ENCODE measurements at regions not wholly inside any gene's neighbourhood (a gene's known extent, or its start where the extent isn't known, plus 50 kb on each side); places are given as distances from the start of the nearest gene placed in this dataset.

- Histone ChIP-seq H3K9me3 (ENCODE audit: low read length) (no peaks in the 10 kb centered on the region), H3K9me2 (replicated peaks; ENCODE audit: insufficient read depth, low read length) (no peaks in the 10 kb centered on the region), H3K4me2 (ENCODE audit: low read depth, low read length, poor library complexity, severe bottlenecking) (no peak overlapping the region), H4K20me1 (ENCODE audit: insufficient read depth, low read depth, low read length) (no peaks in the 10 kb centered on the region), H3K27me3 (ENCODE audit: low read length) (no peaks in the 10 kb centered on the region), H3K4me3 (ENCODE audit: low read length) (no peak overlapping the region), H3K4me1 (ENCODE audit: low read length) (no peaks in the 10 kb centered on the region), H3K9ac (ENCODE audit: low read length) (no peak overlapping the region), H3K79me2 (ENCODE audit: low read length) (no peaks in the 10 kb centered on the region), H3K27ac (ENCODE audit: low read length) (no peak overlapping the region), H3K36me3 (ENCODE audit: insufficient read depth, low read length) (no peaks in the 10 kb centered on the region), H2AFZ (ENCODE audit: low read length) (no peak overlapping the region)
- no peak for DNase-seq
Observed at GRCh38 chr3:31371484-31372177, 161.1 kb upstream of the STT3B start.

DNA sequence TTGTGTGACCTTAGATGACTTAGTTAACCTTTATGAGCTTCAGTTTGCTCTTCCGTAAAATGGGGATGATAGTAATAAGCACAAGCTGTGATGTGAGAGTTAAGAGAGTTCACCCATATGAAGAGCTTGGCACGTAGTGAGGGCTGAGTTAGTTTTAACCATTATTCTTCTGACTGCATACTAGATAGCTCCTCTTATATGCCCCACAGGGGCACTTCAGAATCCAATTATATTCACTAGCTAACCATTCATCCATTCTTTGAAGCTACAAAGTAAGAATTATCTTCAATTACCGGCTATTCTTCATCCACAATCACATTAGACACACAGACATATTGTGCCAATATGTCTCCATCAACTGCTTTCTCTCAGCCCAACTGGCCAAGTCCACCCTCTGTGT, 159.0 kb upstream of the STT3B start:
- no peak overlapping the region for H3K4me2 ChIP-seq (ENCODE audit: low read depth, low read length, poor library complexity, severe bottlenecking)
- H3K4me3 ChIP-seq (ENCODE audit: low read length), result no peak overlapping the region
- H3K9me3 ChIP-seq (ENCODE audit: low read length), result no peaks in the 10 kb centered on the region
- no peaks in the 10 kb centered on the region for H3K36me3 ChIP-seq (ENCODE audit: insufficient read depth, low read length)
- H4K20me1 ChIP-seq (ENCODE audit: insufficient read depth, low read depth, low read length), result no peaks in the 10 kb centered on the region
- no peaks in the 10 kb centered on the region for H3K4me1 ChIP-seq (ENCODE audit: low read length)
- no peak overlapping the region for H2AFZ ChIP-seq (ENCODE audit: low read length)
- no peak overlapping the region for H3K27ac ChIP-seq (ENCODE audit: low read length)
- DNase-seq, result no peak
- no peaks in the 10 kb centered on the region for H3K79me2 ChIP-seq (ENCODE audit: low read length)
- H3K9me2 ChIP-seq (replicated peaks; ENCODE audit: insufficient read depth, low read length), result no peaks in the 10 kb centered on the region
- no peaks in the 10 kb centered on the region for H3K27me3 ChIP-seq (ENCODE audit: low read length)
- H3K9ac ChIP-seq (ENCODE audit: low read length), result no peak overlapping the region

- Histone ChIP-seq H3K79me2 (ENCODE audit: low read length) (no peaks in the 10 kb centered on the region), H3K4me2 (ENCODE audit: low read depth, low read length, poor library complexity, severe bottlenecking) (no peak overlapping the region), H3K4me1 (ENCODE audit: low read length) (no peaks in the 10 kb centered on the region), H3K27ac (ENCODE audit: low read length) (no peak overlapping the region), H3K4me3 (ENCODE audit: low read length) (no peak overlapping the region), H3K27me3 (ENCODE audit: low read length) (no peaks in the 10 kb centered on the region), H3K9ac (ENCODE audit: low read length) (no peak overlapping the region), H4K20me1 (ENCODE audit: insufficient read depth, low read depth, low read length) (no peaks in the 10 kb centered on the region), H3K9me3 (ENCODE audit: low read length) (no peaks in the 10 kb centered on the region), H2AFZ (ENCODE audit: low read length) (no peak overlapping the region), H3K9me2 (replicated peaks; ENCODE audit: insufficient read depth, low read length) (no peaks in the 10 kb centered on the region), H3K36me3 (ENCODE audit: insufficient read depth, low read length) (no peaks in the 10 kb centered on the region)
- DNase-seq, result no peak
Observed at GRCh38 chr3:31377045-31377642, 155.6 kb upstream of the STT3B start.

- DNase-seq, result no peak
- Histone ChIP-seq H3K9ac (ENCODE audit: low read length) (no peak overlapping the region), H3K36me3 (ENCODE audit: insufficient read depth, low read length) (no peaks in the 10 kb centered on the region), H4K20me1 (ENCODE audit: insufficient read depth, low read depth, low read length) (no peaks in the 10 kb centered on the region), H2AFZ (ENCODE audit: low read length) (no peak overlapping the region), H3K27me3 (ENCODE audit: low read length) (no peaks in the 10 kb centered on the region), H3K79me2 (ENCODE audit: low read length) (no peaks in the 10 kb centered on the region), H3K9me3 (ENCODE audit: low read length) (no peaks in the 10 kb centered on the region), H3K4me1 (ENCODE audit: low read length) (no peaks in the 10 kb centered on the region), H3K27ac (ENCODE audit: low read length) (no peak overlapping the region), H3K4me2 (ENCODE audit: low read depth, low read length, poor library complexity, severe bottlenecking) (no peak overlapping the region), H3K4me3 (ENCODE audit: low read length) (no peak overlapping the region), H3K9me2 (replicated peaks; ENCODE audit: insufficient read depth, low read length) (no peaks in the 10 kb centered on the region)
Observed at GRCh38 chr3:31378231-31378630, 154.5 kb upstream of the STT3B start.

DNA sequence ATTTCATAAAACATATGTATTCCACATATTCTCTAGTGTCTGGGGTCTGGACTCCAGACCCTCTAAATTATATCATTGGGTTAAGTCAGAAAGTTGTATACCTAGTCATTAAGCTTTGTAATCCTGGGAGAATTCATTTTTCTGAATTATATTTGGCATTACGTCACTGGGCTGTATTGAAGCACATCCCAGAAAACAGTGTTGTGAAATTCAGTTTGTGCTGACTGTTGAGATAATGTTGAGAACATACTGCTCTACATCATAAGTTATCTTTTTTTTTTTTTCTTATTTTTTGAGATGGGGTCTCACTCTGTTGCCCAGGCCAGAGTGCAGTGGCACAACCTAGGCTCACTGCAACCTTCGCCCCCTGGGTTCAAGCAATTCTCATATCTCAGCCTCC, 153.1 kb upstream of the STT3B start:
- H3K4me3 ChIP-seq (ENCODE audit: low read length), result no peak overlapping the region
- no peaks in the 10 kb centered on the region for H3K36me3 ChIP-seq (ENCODE audit: insufficient read depth, low read length)
- no peak overlapping the region for H3K9ac ChIP-seq (ENCODE audit: low read length)
- H2AFZ ChIP-seq (ENCODE audit: low read length), result no peak overlapping the region
- H3K4me1 ChIP-seq (ENCODE audit: low read length), result no peaks in the 10 kb centered on the region
- DNase-seq, result no peak
- no peaks in the 10 kb centered on the region; the same call in 1 of the 2 replicates for H3K9me2 ChIP-seq (replicated peaks; ENCODE audit: insufficient read depth, low read length)
- H3K9me3 ChIP-seq (ENCODE audit: low read length), result no peaks in the 10 kb centered on the region
- no peaks in the 10 kb centered on the region for H4K20me1 ChIP-seq (ENCODE audit: insufficient read depth, low read depth, low read length)
- H3K79me2 ChIP-seq (ENCODE audit: low read length), result no peaks in the 10 kb centered on the region
- no peak overlapping the region for H3K4me2 ChIP-seq (ENCODE audit: low read depth, low read length, poor library complexity, severe bottlenecking)
- H3K27me3 ChIP-seq (ENCODE audit: low read length), result no peaks in the 10 kb centered on the region
- H3K27ac ChIP-seq (ENCODE audit: low read length), result no peak overlapping the region

DNA sequence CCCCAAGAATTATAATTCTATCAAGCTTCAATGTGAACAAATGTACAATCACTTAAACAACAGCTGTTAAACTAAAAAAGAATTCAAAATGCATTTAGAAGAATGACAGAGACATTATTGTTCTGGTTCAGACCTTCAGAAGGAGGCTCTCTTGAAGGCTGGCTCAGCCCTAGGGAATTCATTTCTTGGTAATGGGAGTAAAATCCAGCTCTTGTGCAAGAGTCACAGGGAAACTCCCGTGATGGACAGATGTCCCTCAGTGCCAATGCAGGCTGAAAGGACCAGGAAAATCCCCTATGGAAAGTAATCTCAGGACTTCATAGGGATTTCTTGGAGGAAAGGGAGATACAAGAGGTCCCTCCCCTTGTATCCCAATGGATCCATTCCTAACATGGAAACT, 149.9 kb upstream of the STT3B start:
- DNase-seq, result no peak
- Histone ChIP-seq H3K79me2 (ENCODE audit: low read length) (no peaks in the 10 kb centered on the region), H3K9me2 (replicated peaks; ENCODE audit: insufficient read depth, low read length) (no peaks in the 10 kb centered on the region; the same call in 1 of the 2 replicates), H3K4me3 (ENCODE audit: low read length) (no peak overlapping the region), H3K4me2 (ENCODE audit: low read depth, low read length, poor library complexity, severe bottlenecking) (no peak overlapping the region), H3K27me3 (ENCODE audit: low read length) (no peaks in the 10 kb centered on the region), H2AFZ (ENCODE audit: low read length) (no peak overlapping the region), H3K27ac (ENCODE audit: low read length) (no peak overlapping the region), H3K9me3 (ENCODE audit: low read length) (no peaks in the 10 kb centered on the region), H3K4me1 (ENCODE audit: low read length) (no peaks in the 10 kb centered on the region), H4K20me1 (ENCODE audit: insufficient read depth, low read depth, low read length) (no peaks in the 10 kb centered on the region), H3K36me3 (ENCODE audit: insufficient read depth, low read length) (no peaks in the 10 kb centered on the region), H3K9ac (ENCODE audit: low read length) (no peak overlapping the region)

DNA sequence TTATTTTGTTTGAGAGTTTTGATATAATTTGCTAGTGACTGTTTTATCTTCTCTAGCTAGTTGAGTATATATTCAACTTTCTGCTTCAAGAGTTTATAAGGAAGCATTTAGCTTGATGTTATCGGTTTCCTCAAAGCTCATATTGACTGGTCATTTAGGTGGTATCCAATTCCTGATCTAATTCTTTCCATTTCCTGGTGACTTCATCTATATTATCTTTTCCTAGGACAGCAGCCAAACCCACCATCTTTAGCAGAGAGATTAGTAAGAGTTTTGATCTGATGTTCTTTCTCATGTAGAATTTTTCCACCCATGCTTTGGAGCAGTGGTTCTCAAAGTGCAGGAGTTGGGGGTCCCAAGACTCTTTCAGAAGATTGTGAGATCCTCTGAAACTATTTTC, 148.6 kb upstream of the STT3B start:
- H3K9ac ChIP-seq (ENCODE audit: low read length), result no peak overlapping the region
- no peak overlapping the region for H3K4me2 ChIP-seq (ENCODE audit: low read depth, low read length, poor library complexity, severe bottlenecking)
- H4K20me1 ChIP-seq (ENCODE audit: insufficient read depth, low read depth, low read length), result no peaks in the 10 kb centered on the region
- no peak for DNase-seq
- H3K4me3 ChIP-seq (ENCODE audit: low read length), result no peak overlapping the region
- H3K36me3 ChIP-seq (ENCODE audit: insufficient read depth, low read length), result no peaks in the 10 kb centered on the region
- no peak overlapping the region for H3K27ac ChIP-seq (ENCODE audit: low read length)
- H2AFZ ChIP-seq (ENCODE audit: low read length), result no peak overlapping the region
- H3K9me3 ChIP-seq (ENCODE audit: low read length), result no peaks in the 10 kb centered on the region
- no peaks in the 10 kb centered on the region for H3K79me2 ChIP-seq (ENCODE audit: low read length)
- H3K27me3 ChIP-seq (ENCODE audit: low read length), result 0 out of 2 replicates have a peak, but pooled peaks cover 1% of the 10 kb centered on the region
- no peaks in the 10 kb centered on the region; the same call in 1 of the 2 replicates for H3K9me2 ChIP-seq (replicated peaks; ENCODE audit: insufficient read depth, low read length)
- no peaks in the 10 kb centered on the region for H3K4me1 ChIP-seq (ENCODE audit: low read length)

- Histone ChIP-seq H3K9me3 (ENCODE audit: low read length) (no peaks in the 10 kb centered on the region), H3K9me2 (replicated peaks; ENCODE audit: insufficient read depth, low read length) (no peaks in the 10 kb centered on the region; the same call in 1 of the 2 replicates), H3K27ac (ENCODE audit: low read length) (no peak overlapping the region), H4K20me1 (ENCODE audit: insufficient read depth, low read depth, low read length) (no peaks in the 10 kb centered on the region), H3K4me3 (ENCODE audit: low read length) (no peak overlapping the region), H3K4me2 (ENCODE audit: low read depth, low read length, poor library complexity, severe bottlenecking) (no peak overlapping the region), H3K4me1 (ENCODE audit: low read length) (no peaks in the 10 kb centered on the region), H3K79me2 (ENCODE audit: low read length) (no peaks in the 10 kb centered on the region), H3K27me3 (ENCODE audit: low read length) (0 out of 2 replicates have a peak, but pooled peaks cover 4% of the 10 kb centered on the region), H3K9ac (ENCODE audit: low read length) (no peak overlapping the region), H3K36me3 (ENCODE audit: insufficient read depth, low read length) (no peaks in the 10 kb centered on the region), H2AFZ (ENCODE audit: low read length) (no peak overlapping the region)
- DNase-seq, result no peak
Observed at GRCh38 chr3:31389939-31390338, 142.8 kb upstream of the STT3B start.
